Prostate gland (tissue), 2 donors: ENCODE measurements at regions not wholly inside any gene's neighbourhood (a gene's known extent, or its start where the extent isn't known, plus 50 kb on each side); places are given as distances from the start of the nearest gene placed in this dataset.

Source experiments
- DNase-seq: peaks from one replicate; pipeline ENCODE4 v3.0.0-alpha.2; 2019; ENCODE audit warnings: low spot score
- H3K27ac ChIP-seq, 2 donors: fragments of 200-600 bp; sonication (generic); 2 replicates each; pipeline ENCODE4 v1.5.1; 2017 to 2019
- H3K27me3 ChIP-seq: fragments of 200-600 bp; sonication (generic); replicated peaks from 2 replicates; pipeline ENCODE4 v1.5.1; 2019; ENCODE audit not compliant: insufficient read depth
- H3K36me3 ChIP-seq, 2 donors: fragments of 200-600 bp; sonication (generic); 1 replicate in 1 of 2; 2 replicates in 1 of 2; pipeline versions ENCODE4 v1.5.1 to v1.8.1; 2017 to 2019
- H3K4me1 ChIP-seq: fragments of 200-600 bp; sonication (generic); replicated peaks from 2 replicates; pipeline ENCODE4 v1.5.1; 2019
- H3K4me3 ChIP-seq, 2 donors: fragments of 200-600 bp; sonication (generic); 2 replicates each; pipeline ENCODE4 v1.5.1; 2017 to 2019
- H3K9me3 ChIP-seq: fragments of 200-600 bp; sonication (generic); 2 replicates; pipeline ENCODE4 v1.5.1; 2017
- CTCF ChIP-seq, 4 experiments: fragments of 200-600 bp in 2 of 4; fragments of 450-650 bp in 2 of 4; sonication (generic) in 2 of 4; IDR thresholded peaks; 1 replicate in 3 of 4; 2 replicates in 1 of 4; pipeline ENCODE4 v1.5.1; 2016 to 2019; ENCODE audit warnings: antibody characterized with exemption in 4 of 4, mild to moderate bottlenecking in 2 of 4, moderate library complexity in 2 of 4
- POLR2A ChIP-seq: fragments of 450-650 bp; IDR thresholded peaks from one replicate; pipeline ENCODE4 v1.6.1; 2016; ENCODE audit warnings: antibody characterized with exemption, mild to moderate bottlenecking
- POLR2AphosphoS5 ChIP-seq: sonication (generic); formaldehyde crosslinking; IDR thresholded peaks from one replicate; pipeline ENCODE4 v1.6.1; 2017; ENCODE audit warnings: antibody characterized with exemption
- WGBS: methylation state at CpG from one replicate; pipeline ENCODE4 v1.1.5; 2018; 5-methylcytosine and 5-hydroxymethylcytosine counted together
- intact Hi-C: fragments of 100-400 bp; cut with DNase I; formaldehyde crosslinking; loops from one replicate; pipeline ENCODE4 v1.14.2; 2022

GRCh38 chr6:56407883-56408410 is 160.6 kb upstream of the COL21A1 start:
- Histone ChIP-seq H3K36me3 (no peaks in the 10 kb centered on the region), H3K4me1 (peaks cover 4% of the 10 kb centered on the region), H3K27me3 (no peaks in the 10 kb centered on the region), H3K4me3 (no peak overlapping the region), H3K27ac (no peak overlapping the region), H3K9me3 (no peaks in the 10 kb centered on the region)
- whole genome bisulfite sequencing: 94% methylated on average over 1 of the region's 1 CpG
- intact Hi-C loops: no loop called here
- TF ChIP-seq CTCF (IDR thresholded peaks at IDR 0.05) (no peak), POLR2A (no peak)
- DNase-seq: no peak

- no peaks in the 10 kb centered on the region for H3K27me3 ChIP-seq
Observed at GRCh38 chr6:56406276-56407269, 159.2 kb upstream of the COL21A1 start.

DNA sequence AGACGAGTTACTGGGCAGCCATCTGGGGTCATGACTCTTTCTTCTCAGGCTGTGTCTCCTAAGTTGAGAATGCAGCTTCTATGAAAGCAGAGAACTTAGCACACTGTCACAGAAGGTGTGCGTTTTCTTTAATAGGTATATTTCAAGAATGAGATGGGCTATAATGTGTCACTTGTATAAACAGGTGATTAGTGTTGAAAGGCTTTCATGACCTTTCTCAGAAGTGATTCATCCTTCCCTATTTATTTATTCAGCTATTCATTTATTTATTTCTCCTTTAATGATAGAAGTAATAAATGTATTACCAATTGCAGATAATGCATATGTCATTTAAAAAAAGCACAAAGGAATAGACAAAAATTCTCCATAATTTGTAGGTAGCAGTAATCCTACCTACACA is 157.2 kb upstream of the COL21A1 start:
- no peak for DNase-seq
- WGBS: 72% methylated on average over 2 of the region's 2 CpGs
- intact Hi-C loops: no loop called here
- Histone ChIP-seq H3K4me1 (peaks cover 4% of the 10 kb centered on the region), H3K4me3 (no peak overlapping the region), H3K27ac (no peak overlapping the region), H3K36me3 (no peaks in the 10 kb centered on the region), H3K9me3 (no peaks in the 10 kb centered on the region), H3K27me3 (no peaks in the 10 kb centered on the region)
- TF ChIP-seq POLR2A: no peak
- TF ChIP-seq POLR2AphosphoS5: no peak
- no peak for TF ChIP-seq CTCF (IDR thresholded peaks at IDR 0.05)

More at GRCh38 chr6:56406276-56407269, 159.2 kb upstream of the COL21A1 start:
- TF ChIP-seq POLR2AphosphoS5 (no peak), CTCF (IDR thresholded peaks at IDR 0.05) (no peak), POLR2A (no peak)
- Histone ChIP-seq H3K4me1 (peaks cover 4% of the 10 kb centered on the region), H3K27ac (no peak overlapping the region), H3K9me3 (no peaks in the 10 kb centered on the region), H3K4me3 (no peak overlapping the region), H3K36me3 (no peaks in the 10 kb centered on the region)
- intact Hi-C loops: no loop called here
- 98% methylated on average over 3 of the region's 3 CpGs for WGBS
- DNase-seq: no peak

DNA sequence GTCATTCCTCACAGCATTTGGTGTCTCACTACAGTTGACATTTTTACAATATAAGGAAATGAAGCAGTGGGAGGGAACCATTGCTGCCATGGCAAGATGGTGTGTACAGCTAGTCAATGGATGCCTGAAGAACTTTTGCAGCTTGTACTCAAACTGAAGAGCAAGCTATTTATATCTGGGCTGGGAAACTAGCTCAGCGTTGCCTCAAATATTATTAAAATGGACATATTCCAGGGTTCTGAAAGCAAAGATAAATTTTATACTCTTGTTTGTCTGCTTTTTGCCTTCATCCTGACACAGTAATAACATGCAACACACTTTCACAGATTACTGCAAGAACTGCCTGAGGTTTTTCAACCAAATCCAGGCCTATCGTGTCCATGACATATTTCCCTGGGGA is 156.4 kb upstream of the COL21A1 start:
- intact Hi-C loops: no loop called here
- H3K4me1 ChIP-seq: peaks cover 4% of the 10 kb centered on the region
- H3K36me3 ChIP-seq: no peaks in the 10 kb centered on the region
- WGBS: 54% methylated on average over 2 of the region's 2 CpGs
- H3K4me3 ChIP-seq: no peak overlapping the region
- no peak for DNase-seq
- H3K27ac ChIP-seq: no peak overlapping the region
- no peaks in the 10 kb centered on the region for H3K27me3 ChIP-seq
- no peak for TF ChIP-seq CTCF (IDR thresholded peaks at IDR 0.05)
- TF ChIP-seq POLR2A: no peak
- TF ChIP-seq POLR2AphosphoS5: no peak
- H3K9me3 ChIP-seq: no peaks in the 10 kb centered on the region
